HG02973 (cell line): ENCODE measurements at regions not wholly inside any gene's neighbourhood (a gene's known extent, or its start where the extent isn't known, plus 50 kb on each side); places are given as distances from the start of the nearest gene placed in this dataset.

Source experiments
- ATAC-seq: cut with Tn5 transposase; IDR thresholded peaks from one replicate; pipeline ENCODE4 v1.9.1; 2021; ENCODE audit warnings: moderate library complexity; ENCODE audit not compliant: unreplicated experiment

DNA sequence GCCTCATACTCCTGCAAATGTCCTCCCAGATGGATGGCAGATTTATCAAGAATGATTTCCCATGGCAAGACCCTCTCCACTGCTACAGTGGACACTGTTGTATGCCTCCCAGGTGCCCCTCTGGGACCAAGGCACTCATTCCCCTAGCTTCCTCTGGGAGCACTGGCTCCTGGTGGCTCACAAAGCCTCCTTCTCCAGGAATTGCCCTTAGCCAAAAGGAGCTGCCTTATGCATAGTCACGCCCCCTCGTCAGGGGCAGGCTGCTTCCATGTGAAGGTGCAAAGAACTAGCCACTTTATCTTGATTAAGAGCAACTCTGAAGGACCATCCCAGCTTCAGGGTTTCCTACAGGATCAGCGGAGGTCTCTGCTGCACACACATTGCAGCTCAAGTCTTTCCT is 358.1 kb downstream of the CDK5RAP2 start:
- ATAC-seq = no peak

DNA sequence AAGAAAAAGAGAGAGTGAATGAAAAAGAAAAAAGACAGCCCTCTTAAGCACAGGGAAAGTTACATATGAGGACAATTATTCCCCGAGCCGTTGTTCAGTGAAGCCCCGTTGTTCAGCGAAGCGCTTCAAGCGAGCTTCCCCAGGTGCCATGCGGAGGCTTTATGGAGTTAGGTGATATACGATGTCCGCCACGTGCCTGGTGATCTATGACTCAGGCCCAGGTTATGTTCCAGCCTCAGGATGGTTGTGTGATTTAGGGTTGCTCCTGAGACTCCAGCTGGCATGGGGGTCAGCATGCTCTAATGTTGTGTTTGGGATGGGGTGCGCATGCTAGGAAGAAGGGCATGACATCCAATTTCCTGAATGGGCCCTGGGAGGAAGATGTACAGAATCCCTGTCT is 365.6 kb downstream of the CDK5RAP2 start:
- no peak for ATAC-seq

DNA sequence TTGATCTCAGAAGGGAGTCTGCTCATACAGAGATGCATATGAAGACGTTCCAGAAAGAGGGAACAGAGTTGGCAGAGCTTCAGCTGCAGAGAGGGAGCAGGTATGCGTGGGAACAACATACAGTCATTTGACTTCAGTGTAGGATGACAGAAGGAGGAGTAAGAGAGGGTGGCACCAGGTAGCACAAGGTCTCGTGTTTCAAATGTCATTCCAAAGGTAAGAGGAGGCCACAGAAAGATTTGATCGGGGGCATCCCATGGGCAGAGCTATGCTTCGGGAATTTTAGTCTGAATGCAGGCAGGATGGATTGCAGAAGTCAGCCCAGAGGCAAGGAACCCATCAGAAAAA is 367.1 kb downstream of the CDK5RAP2 start:
- ATAC-seq = peak; percentile 24

DNA sequence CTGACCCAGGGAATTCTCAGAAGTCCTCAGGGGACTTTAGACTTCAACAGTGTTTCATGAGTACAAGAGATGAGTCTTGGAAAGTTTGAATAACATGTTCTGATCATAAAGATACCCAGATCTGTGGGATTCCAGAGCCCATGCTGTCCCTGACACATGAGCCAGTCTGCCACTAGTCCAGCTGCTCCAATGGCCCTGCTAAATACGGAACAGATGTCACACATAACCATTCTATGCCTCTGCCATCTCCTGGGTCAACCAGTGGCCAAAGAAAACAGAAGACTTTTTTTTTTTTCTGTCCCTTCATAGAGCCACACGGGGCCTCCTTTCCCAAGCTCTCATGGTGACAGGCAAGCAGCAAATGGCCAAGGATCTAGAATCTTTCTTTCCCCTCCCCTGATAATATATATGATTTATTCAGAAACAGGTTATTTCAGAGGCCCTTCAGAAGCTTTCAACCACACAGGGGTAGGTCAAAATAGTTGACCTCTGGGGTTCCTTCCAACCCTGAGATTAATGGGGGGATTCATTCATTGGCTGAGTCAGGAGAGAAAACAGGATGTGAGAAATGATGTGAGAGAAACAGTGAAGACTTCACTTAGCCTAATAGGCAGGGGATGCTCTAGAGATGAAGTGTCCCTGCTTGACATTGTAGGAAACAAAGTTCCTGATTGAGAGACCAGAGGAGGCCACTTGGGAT is 367.7 kb downstream of the CDK5RAP2 start:
- ATAC-seq = peak; percentile 75

DNA sequence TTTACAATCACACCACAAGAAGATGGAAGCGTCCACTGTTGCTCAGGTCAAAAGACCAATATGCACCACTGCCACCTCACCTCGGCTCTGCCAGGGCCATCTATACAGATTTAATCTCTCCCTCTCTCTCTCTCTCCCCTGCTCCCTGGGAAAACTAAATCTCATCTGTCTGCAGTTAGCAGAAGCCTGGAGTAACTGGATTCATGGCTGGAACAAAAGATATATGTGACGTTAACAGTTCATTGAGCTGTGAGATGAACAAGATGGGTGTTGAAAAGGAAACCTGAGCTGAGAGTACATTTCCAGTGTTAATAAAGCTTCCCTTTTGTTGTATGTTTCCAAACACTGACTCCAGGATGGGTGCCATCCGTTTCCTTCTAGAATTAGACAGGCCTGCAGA is 369.7 kb downstream of the CDK5RAP2 start:
- no peak for ATAC-seq

DNA sequence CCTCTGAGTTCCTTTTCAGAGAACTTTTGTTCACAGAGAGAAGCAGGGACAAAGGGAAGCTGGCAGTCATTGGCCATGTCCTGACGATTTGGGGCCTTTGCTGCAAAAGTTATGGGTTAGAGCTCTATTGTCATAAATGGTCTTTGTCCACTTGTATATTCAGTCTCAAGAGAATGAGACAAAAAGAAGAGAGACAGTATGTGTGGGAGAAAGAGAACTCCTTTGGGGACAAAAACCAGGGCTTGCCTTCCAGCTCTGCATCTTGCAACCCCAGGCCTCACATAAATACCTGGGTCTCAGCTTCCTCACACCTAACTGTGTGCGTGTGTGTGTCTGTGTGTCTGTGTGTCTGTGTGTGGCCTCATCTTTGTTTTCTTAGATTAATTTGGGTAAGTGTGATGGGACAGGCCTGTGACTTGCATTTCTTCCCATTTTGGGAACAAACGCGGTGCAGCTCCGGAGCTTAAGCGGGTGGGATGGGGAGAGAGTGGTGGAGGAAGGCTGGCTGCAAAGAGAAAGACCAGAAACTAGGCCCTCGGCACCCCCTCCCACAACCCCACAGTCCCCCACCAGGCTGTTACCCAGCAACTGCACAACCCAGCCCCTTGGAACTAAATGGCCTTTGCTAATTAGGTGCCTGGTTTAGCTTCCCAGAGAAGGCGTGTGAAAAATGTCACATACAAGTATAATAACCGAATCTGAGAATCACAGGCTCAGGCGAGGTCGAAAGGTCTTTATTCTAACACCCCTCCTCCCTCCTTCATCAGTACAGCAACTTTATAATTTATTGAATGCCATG is 376.9 kb downstream of the CDK5RAP2 start:
- ATAC-seq = no peak

DNA sequence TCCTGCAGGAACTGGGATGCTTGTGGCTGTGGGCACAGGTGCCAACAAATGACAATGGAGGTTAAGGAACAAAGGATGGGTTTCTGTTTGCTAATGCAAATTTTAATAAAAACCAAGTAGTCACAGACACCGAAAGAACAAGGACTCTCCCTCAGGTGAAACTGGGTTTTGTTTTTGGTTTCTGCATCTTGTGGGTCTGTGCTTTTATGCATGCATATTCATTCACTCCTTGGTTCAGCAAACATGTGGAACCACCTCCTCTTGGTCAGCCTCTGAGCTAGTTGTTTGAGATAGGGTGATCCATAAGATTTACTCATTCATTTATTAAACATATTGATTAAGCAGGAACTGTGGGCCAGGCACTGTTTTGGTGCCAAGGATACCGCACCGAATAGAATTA is 381.9 kb downstream of the CDK5RAP2 start:
- ATAC-seq = no peak

DNA sequence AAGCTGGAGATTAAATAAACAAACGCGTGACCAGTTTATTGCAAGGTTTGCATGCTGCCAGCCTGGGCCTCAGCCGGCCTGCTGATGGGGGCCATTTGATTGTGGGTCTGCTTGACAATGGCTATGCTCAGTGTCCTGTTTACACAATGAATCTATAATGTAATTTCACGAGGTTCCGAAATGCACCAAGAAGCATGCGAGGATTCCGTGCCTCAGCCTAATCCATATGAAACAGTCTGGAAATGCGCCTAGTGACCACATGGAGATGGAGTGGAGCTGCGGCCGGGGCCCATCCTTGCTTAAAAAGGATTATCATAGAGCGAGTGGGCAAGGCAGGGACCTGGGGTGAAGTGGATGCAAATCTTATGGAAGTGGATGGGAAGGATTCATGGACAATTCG is 382.4 kb downstream of the CDK5RAP2 start:
- no peak for ATAC-seq

DNA sequence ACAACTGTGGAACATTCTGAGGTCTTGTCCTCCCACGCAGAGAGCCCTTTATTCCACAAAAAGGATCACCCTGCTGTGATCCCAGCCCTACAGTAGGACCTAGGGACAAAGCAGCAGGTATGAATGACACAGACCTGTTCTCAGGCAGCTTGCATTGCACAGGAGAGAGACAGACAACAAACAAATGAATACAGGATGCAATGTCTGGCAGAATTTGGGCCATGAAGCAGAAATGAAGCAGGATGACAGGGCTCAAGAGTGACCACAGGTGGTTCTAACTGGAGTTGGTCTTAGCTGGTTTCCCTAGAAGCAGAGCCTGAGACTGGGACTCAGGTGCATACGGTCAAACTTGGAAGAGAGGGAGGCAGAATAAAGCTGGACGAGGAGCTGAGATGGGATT is 388.8 kb downstream of the CDK5RAP2 start:
- no peak for ATAC-seq

DNA sequence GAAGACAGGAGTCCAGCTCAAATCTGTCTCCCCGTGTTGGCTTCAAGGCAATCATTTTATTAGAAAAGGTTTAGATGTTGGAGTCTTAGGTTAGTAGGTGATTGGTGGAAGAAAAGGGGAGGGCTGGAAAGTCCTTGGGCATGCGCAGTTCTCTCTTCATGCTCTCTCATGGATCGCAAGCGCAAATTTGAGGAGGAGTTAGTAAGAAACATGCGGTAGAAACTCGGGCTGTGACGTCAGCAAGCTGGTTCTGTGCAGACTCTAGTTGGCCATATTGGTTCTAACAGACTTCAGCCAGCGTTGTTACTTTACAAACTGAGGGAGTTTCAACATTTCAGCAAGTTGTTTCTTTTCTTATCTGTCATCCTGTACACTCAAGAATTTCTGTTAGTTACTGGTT is 392.2 kb downstream of the CDK5RAP2 start:
- ATAC-seq = no peak

DNA sequence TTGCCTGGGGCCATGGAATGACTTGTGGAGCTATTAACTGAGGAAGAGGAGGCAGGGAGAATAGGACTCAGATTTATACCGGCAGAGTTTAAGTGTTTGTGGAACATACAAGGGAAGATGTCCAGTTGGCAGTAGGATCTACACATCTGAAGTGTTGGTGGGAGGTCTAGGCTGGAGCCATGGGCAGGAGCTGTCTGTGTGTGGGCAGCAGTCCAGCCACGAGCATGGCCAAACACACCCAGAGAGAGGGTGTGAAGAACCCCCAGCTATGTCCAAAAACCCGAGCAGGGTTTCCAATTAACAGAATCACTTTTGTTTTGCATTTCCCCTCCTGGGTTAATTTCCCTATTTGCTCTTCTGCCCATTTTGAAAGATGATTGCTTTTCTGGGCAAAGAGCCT is 393.7 kb downstream of the CDK5RAP2 start:
- no peak for ATAC-seq

DNA sequence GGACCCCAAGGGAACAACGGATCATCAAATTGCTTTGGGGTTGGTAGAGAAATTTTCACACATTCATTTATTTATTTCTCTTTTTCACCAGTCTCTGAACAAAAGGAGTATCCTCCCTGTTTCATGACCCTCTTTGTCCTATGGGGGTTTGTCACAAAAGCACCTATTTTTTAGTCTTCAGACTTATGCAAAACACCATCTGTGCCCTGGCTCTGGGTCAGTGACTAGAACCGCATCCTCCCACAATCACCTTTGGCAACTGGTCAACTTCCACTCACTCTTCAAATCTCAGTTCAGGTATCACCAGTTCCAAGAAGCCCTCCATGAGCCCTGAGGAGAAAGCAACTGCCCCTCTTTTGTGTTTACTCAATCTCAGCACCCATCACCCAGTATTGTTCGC is 395.7 kb downstream of the CDK5RAP2 start:
- peak; percentile 62 for ATAC-seq

DNA sequence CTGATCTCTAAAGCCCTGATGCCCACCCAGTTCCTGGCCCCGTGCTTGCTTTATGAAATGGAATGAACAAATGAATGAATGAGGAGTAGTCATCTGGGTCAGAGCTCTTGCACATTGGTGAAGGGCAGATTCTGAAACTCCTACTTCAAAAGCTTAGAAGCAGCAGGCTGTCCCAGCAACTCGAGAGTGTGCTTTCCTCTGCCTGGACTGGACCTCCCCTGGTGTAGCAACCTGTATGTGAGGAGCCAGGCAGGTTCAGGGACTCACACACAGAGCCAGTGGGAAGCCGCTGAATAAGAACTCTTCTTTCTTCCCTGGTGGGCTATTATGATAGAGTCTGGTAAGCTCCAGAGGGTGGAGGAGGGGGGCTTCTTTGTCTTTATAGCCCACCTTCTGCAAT is 396.4 kb downstream of the CDK5RAP2 start:
- no peak for ATAC-seq

DNA sequence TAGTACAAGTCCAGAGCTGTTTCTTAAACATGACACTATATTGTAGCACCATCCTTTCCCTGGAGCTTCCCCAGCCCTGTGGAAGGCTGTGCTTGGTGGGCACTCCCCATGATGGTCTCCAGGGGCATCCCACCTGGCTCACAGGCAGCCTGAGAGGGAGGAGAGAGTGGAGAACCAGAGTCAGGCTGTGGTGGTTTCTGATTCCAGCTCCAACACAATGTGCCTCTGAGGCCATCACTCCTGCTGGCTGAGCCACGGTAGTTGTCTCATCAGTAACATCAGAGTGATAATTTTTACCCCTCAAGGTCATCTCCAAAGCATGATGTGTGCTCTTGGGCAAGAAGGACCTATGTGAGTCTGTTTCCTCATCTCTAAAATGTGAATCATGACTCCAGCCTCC is 398.0 kb downstream of the CDK5RAP2 start:
- ATAC-seq = no peak

DNA sequence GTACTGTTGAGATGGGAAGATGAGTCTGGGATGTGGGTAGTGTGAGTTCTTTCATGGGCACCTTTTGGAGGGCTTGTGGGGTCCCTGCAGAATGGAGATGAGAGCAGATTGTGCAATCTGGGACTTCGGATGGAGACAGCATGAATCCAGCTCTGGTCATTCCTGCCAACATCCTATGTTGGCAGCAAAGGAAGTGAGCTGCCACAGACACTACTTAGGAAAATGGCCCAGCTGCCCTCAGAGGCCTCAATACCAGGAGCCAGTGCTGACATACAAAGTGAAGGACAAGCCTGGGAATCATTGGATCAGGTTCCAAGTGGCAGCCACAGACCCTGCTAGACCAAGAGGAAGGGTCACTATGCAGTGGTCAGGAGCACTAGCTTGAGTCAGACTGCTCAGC is 402.8 kb downstream of the CDK5RAP2 start:
- no peak for ATAC-seq

DNA sequence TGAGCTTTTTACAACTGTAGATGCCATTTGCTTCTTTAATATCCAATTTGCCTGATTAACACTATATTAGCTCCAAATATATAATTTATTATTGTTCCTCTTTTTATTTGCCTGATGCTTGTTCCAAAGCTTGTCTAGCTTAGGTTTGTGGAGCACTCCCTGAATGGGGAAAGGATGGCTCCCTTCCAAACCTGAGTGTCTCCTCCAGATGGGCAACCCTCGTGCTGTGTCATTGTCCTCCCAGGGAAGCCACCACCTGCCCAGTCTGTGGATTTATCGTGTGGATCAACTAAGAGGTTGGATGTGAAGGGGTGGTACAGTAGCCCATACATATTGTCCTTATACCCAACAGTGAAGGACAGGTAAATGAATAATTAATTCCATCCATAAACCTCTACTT is 404.9 kb downstream of the CDK5RAP2 start:
- no peak for ATAC-seq

DNA sequence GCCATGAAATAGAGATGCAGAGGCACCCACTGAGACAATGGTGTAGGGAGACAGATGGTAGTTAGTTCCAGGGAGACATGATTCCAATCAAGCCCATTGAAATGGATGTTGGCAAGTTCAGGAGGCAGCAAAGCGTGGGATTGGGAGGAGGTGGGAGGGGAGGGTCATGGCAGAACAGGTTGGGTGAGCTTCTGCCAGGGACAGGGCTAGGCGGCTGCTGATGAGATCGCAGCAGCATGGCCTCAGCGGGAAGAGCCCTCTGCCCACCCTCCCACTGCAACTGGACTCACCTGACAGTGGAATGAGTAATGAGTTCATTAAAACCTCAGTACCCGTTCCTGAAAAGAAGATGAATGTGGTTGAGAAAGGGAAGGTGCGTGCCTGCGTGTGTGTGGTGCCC is 418.2 kb downstream of the CDK5RAP2 start:
- ATAC-seq = no peak

DNA sequence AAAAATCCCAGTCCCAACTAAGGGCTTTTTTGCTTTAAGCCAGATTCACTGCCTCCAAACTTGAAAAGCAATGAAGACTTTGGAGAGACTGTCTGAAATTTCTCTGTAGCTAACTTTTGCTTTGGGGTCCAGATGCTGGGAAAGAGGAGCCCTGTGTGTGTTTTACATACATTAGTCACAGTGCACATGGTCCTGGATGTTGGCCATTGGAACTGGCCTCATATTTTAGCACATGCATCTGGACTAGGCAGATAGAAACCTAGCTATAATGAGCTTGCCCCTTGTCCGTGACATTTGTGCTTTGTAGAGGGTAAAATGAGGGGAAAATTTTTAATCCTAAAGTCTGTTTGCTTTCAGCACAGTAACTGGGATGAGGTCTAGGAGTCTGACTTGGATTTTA is 421.7 kb downstream of the CDK5RAP2 start:
- no peak for ATAC-seq

DNA sequence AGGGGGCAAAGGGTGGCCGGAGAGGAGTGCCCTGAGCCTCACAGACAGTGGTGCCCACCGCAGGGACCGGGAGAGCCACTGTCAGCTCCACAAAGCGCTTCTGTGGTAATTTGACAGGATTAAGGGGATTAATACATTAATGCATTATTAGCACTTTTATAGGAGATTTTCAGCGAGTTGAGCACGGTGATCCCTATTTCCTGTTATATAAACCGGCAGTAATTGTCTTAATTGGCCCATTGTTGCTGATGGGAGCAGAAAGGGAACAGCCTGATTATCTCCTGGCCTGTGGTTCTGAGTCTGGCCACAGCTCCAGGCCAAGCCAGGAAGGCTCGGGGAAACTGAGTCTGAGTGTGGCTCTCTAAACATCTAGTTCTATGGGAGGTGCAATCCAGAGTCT is 423.6 kb downstream of the CDK5RAP2 start:
- ATAC-seq = no peak

DNA sequence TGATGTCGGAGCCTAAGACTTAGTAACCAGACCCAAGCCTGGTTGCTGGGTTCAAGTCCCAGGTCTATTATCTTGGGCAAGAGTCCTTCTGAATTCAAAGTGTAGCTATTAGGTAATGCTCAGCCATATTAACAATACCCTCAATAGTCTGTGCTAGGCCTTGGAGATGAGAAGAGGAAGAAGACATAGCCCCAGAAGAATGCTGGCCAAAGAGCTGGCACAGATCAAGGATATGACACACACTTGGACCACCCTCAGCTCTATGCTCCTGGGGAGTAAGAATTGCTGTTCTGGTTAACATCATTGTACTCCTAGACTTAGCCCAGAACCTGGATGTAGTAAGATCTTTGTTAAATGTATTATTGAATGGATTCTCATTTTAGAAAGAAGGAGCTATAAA is 426.7 kb downstream of the CDK5RAP2 start:
- ATAC-seq = no peak

DNA sequence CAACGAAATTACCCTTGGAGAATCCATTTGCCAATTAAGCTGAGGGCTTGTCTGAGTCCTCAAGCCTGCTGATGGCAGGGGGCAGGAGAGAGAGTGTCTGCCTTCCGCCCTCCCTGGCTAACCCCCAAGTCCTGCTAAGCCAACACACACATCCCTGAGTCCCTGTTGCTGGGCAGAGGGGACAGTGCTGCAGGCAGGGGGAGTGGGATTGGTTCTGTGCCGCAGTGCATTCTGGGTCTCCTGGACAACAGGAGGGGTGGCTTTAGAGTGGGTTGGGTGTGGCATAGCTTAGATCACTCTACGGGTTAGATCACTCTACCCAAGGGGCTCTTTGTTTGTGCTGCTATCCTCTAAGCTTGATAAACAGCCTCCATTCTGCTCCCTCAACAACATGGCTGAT is 427.7 kb downstream of the CDK5RAP2 start:
- no peak for ATAC-seq

DNA sequence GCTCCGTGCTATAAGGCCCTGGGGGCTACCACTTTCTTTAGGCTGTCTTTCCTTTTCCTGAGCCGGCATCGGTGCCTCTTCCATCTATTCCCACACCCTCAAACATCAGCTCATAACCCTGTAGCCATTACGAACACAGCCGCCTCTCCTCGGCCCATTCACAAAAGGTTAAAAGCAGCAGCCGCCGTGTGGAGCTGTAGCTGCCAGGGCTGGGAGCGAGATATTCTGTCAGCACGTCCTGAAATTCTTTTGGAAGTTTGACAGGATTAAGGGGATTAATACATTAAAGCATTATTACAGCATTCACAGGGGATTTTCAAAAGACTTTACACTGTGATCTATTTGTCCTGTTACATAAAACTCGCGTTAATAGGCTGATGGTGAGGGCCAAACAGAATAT is 428.2 kb downstream of the CDK5RAP2 start:
- ATAC-seq = no peak

DNA sequence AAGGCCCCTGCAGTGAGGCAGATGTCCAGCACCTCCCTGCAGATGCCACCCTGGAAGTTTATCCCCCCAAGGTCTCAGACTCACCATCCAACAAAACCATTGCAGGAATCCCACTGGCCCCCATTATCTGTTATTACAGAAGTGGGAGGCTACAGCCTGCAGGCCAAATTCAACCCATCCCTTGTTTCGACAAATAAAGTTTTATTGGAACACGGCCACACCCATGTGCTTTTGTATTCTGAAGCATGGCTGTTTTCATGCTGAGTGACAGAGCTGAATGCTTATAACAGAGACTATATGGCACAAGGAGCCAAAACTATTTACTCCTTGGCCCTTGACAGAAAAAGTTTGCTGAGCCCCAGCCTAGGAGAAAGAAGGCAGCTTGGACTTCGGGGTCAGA is 428.8 kb downstream of the CDK5RAP2 start:
- ATAC-seq = no peak
